Fibroblast of the aortic adventitia (primary cell): ENCODE measurements at regions not wholly inside any gene's neighbourhood (a gene's known extent, or its start where the extent isn't known, plus 50 kb on each side); places are given as distances from the start of the nearest gene placed in this dataset.
A peak's percentile ranks its signal among the peaks of the same experiment; 100 is the strongest.
"Not testable (repeated sequence)": the region's sequence is repeated elsewhere in the genome, so short reads cannot be mapped to it uniquely, and the experiment has no call there.

Experiments used
- DNase-seq: peaks from one replicate; pipeline ENCODE4 v3.0.0-alpha.2; 2010; ENCODE audit warnings: low read depth
- H3K4me3 ChIP-seq: 2 replicates; pipeline ENCODE4 v1.5.1; 2011; ENCODE audit warnings: low read depth, mild to moderate bottlenecking, control low read depth, low read length, moderate library complexity
- TF ChIP-seq, protein P1 (sequence below): IDR thresholded peaks from 2 replicates; pipeline ENCODE4 v1.5.1; 2011; ENCODE audit warnings: mild to moderate bottlenecking, low read length, control low read depth, inconsistent platforms; ENCODE audit not compliant: insufficient read depth

DNA sequence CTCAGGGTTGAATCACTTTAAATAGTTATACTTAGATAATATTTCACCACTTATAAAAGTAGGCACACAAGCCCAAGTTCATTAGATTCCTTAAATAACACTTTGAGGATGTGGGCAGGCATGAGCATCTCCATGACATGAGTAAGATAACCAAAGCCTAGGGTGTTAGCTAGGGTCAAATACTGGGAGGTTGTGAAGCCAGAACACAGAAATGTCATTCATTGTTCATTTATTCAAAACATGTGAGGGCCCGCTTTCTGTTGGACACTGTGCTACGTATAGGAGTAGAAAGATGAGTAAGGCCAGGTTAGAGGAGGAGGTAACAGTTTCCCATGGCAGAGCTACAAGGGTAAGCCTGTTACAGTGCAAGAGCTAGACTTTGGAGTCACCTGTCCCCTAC lies 93.5 kb upstream of the NEDD4L start:
- DNase-seq: no peak
- TF ChIP-seq, protein P1, sequence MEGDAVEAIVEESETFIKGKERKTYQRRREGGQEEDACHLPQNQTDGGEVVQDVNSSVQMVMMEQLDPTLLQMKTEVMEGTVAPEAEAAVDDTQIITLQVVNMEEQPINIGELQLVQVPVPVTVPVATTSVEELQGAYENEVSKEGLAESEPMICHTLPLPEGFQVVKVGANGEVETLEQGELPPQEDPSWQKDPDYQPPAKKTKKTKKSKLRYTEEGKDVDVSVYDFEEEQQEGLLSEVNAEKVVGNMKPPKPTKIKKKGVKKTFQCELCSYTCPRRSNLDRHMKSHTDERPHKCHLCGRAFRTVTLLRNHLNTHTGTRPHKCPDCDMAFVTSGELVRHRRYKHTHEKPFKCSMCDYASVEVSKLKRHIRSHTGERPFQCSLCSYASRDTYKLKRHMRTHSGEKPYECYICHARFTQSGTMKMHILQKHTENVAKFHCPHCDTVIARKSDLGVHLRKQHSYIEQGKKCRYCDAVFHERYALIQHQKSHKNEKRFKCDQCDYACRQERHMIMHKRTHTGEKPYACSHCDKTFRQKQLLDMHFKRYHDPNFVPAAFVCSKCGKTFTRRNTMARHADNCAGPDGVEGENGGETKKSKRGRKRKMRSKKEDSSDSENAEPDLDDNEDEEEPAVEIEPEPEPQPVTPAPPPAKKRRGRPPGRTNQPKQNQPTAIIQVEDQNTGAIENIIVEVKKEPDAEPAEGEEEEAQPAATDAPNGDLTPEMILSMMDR: no peak
- no peak overlapping the region for H3K4me3 ChIP-seq

DNA sequence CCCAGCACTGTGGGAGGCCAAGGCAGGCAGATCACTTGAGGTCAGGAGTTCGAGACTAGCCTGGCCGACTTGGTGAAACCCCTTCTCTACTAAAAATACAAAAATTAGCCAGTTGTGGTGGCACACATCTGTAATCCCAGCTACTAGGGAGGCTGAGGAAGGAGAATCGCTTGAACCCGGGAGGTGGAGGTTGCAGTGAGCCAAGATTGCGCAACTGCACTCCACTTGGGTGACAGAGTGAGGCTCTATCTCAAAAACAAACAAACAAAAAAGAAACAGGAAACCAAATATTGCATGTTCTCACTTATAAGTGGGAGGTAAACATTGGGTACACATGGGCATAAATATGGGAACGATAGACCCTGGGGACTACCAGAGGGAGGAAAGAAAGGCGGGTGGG lies 94.7 kb upstream of the NEDD4L start:
- not testable (repeated sequence) for DNase-seq

DNA sequence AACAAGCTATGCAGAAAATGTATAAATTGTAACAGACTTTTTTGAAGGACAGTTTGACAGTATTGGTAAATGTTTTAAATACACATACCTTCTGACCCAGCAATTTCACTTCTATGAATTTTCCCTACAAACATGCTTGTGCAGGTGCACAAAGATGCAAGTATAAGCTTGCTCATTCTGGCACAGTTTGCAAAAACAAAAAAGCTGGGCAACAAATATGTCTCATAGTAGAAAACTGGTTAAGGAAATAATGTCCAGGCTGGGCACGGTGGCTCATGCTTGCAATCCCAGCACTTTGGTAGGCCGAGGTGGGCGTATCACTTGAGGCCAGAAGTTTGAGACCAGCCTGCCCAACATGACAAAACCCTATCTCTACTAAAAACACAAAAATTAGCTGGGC lies 96.9 kb upstream of the NEDD4L start:
- H3K4me3 ChIP-seq: no peak overlapping the region
- no peak for DNase-seq
- TF ChIP-seq, protein P1: no peak

More for the DNA sequence above, 94.7 kb upstream of the NEDD4L start:
- not testable (repeated sequence) for H3K4me3 ChIP-seq

DNA sequence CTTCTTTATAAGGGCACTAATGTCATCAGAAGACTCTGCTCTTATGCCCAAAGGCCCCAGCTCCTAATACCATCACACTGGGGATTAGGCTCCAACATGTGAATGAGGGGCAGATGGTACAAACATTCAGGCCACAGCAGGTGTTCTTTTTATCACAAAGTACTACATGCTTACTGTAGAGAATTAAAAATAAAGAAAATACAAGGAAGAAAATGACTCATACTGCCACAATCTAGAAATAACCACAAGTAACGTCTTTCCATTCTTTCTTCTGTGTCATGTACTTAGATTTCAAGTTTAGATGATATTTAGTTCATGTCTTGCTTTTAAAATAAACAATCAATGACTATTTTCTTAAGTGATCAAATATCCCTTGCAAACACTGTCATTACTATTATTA lies 100.3 kb upstream of the NEDD4L start:
- no peak overlapping the region for H3K4me3 ChIP-seq
- TF ChIP-seq, protein P1: no peak
- DNase-seq: peak; percentile 40

GRCh38 chr18:57942493-57942892 lies 101.5 kb upstream of the NEDD4L start:
- DNase-seq: no peak
- TF ChIP-seq, protein P1: no peak
- no peak overlapping the region for H3K4me3 ChIP-seq

DNA sequence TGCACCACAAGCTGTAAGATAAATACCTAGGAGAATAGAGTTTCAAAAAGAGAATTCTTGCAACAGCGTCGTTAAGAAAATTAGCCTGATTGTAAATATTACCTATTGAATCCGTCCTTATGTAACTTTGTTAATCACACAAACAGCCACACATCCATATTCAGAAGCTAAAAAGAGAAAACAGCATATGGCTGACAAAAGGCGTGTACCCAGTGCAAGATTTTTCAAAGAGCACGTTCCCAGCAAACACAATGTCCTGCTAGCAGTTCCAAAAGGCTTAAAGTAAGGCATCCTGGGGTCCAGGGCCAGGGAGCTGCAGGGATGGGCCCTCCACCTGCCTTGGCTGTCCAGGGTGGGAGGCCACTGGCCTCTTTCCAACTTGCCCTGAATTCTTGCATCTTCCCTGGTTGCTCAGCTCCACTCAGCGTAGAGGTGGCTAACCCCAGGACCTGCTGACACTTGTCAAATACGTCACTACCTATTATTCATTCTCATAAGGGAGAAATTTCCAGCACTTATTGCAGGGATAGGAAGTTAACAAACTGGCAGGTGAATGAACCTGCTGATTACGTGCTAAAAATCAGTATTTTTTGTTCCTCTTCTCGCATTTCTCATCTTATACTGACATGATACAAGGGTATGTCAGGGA lies 102.1 kb upstream of the NEDD4L start:
- TF ChIP-seq, protein P1: no peak
- no peak overlapping the region for H3K4me3 ChIP-seq
- DNase-seq: no peak

DNA sequence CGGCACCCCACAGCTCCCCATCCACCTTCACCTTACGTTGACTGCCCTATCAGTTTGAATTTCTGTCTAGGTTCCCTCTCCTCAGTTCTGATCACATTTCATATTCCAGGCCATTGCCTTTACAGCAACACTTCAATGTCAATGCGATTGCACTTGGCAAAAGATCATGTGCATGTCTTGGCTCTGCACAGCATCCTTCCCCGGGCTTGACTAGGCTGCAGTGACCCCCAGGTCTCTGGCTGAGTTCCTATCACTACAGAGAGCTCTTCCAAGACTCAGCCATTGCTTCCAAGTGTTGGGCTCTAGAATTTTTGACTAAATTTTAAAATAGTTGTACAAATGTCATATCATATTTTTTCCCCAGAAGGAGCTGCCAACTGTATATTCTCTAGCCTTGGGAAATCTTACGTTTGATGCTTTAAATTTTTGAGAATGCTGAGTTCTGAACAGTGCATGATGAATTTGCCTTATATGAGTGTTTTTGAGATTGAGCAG lies 103.8 kb upstream of the NEDD4L start:
- H3K4me3 ChIP-seq: no peak overlapping the region
- TF ChIP-seq, protein P1: no peak
- DNase-seq: no peak

GRCh38 chr18:57934375-57934774 lies 109.7 kb upstream of the NEDD4L start:
- DNase-seq, H3K4me3 ChIP-seq: not testable (repeated sequence)
